ENCODE measurements at regions not wholly inside any gene's neighbourhood (a gene's known extent, or its start where the extent isn't known, plus 50 kb on each side); places are given as distances from the start of the nearest gene placed in this dataset.
"Not testable (repeated sequence)": the region's sequence is repeated elsewhere in the genome, so short reads cannot be mapped to it uniquely, and the experiment has no call there.

GRCh38 chr7:22051886-22052673 is 106.4 kb upstream of the CDCA7L start:
- no peak for TF ChIP-seq CTCF (IDR thresholded peaks at IDR 0.05; ENCODE audit: extremely low read depth, missing control alignments)
- DNase-seq (ENCODE audit: low spot score): no peak

GRCh38 chr7:22049766-22050500 is 104.2 kb upstream of the CDCA7L start:
- no peak for DNase-seq (ENCODE audit: low spot score)

GRCh38 chr7:22043367-22043766 is 97.7 kb upstream of the CDCA7L start:
- no peak for TF ChIP-seq CTCF (IDR thresholded peaks at IDR 0.05; ENCODE audit: extremely low read depth, missing control alignments)
- DNase-seq (ENCODE audit: low spot score): no peak

More at GRCh38 chr7:22049766-22050500, 104.2 kb upstream of the CDCA7L start:
- TF ChIP-seq CTCF (IDR thresholded peaks at IDR 0.05; ENCODE audit: extremely low read depth, missing control alignments): no peak

- TF ChIP-seq CTCF (IDR thresholded peaks at IDR 0.05; ENCODE audit: extremely low read depth, missing control alignments): no peak
Observed at GRCh38 chr7:22040923-22041595, 95.4 kb upstream of the CDCA7L start.

GRCh38 chr7:22039670-22040069 is 94.0 kb upstream of the CDCA7L start:
- DNase-seq (ENCODE audit: low spot score): no peak
- no peak for TF ChIP-seq CTCF (IDR thresholded peaks at IDR 0.05; ENCODE audit: extremely low read depth, missing control alignments)

More at GRCh38 chr7:22040923-22041595, 95.4 kb upstream of the CDCA7L start:
- no peak for DNase-seq (ENCODE audit: low spot score)

- DNase-seq (ENCODE audit: low spot score): not testable (repeated sequence)
Observed at GRCh38 chr7:22032356-22032755, 86.7 kb upstream of the CDCA7L start.

GRCh38 chr7:22028656-22029055 is 83.0 kb upstream of the CDCA7L start:
- not testable (repeated sequence) for DNase-seq (ENCODE audit: low spot score)

GRCh38 chr7:22027475-22027874 is 81.8 kb upstream of the CDCA7L start:
- DNase-seq (ENCODE audit: low spot score): no peak
- no peak for TF ChIP-seq CTCF (IDR thresholded peaks at IDR 0.05; ENCODE audit: extremely low read depth, missing control alignments)

Measured in GM20000 (cell line).